ENCODE measurements at regions not wholly inside any gene's neighbourhood (a gene's known extent, or its start where the extent isn't known, plus 50 kb on each side); places are given as distances from the start of the nearest gene placed in this dataset.
"Not testable (repeated sequence)": the region's sequence is repeated elsewhere in the genome, so short reads cannot be mapped to it uniquely, and the experiment has no call there.

DNA sequence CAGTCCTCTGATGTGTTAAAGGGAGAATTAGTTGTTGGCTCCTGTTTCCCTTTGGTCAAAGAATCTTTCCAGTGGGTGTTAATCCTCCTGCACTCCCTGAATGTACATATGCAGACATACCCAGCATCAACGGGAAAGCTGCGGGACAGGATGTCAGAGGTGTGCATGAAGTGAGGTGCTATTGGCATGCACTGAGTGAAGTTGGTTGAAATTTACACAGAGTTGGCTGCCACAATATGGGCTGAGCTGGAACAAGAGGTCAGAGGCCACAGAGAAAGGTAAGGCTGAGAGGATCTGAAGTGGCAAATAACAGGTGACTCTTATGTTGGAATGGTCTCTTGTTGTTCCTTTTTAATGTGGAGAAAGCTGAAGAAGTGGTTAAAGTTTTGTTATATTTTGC, 82.7 kb upstream of the AKIRIN2 start:
- DNase-seq (ENCODE audit: extremely low read depth, low read depth), result no peak

- DNase-seq (ENCODE audit: extremely low read depth, low read depth), result no peak
Observed at GRCh38 chr6:87784051-87784450, 82.0 kb upstream of the AKIRIN2 start.

GRCh38 chr6:87779542-87779941, 77.5 kb upstream of the AKIRIN2 start:
- no peak for DNase-seq (ENCODE audit: extremely low read depth, low read depth)

DNA sequence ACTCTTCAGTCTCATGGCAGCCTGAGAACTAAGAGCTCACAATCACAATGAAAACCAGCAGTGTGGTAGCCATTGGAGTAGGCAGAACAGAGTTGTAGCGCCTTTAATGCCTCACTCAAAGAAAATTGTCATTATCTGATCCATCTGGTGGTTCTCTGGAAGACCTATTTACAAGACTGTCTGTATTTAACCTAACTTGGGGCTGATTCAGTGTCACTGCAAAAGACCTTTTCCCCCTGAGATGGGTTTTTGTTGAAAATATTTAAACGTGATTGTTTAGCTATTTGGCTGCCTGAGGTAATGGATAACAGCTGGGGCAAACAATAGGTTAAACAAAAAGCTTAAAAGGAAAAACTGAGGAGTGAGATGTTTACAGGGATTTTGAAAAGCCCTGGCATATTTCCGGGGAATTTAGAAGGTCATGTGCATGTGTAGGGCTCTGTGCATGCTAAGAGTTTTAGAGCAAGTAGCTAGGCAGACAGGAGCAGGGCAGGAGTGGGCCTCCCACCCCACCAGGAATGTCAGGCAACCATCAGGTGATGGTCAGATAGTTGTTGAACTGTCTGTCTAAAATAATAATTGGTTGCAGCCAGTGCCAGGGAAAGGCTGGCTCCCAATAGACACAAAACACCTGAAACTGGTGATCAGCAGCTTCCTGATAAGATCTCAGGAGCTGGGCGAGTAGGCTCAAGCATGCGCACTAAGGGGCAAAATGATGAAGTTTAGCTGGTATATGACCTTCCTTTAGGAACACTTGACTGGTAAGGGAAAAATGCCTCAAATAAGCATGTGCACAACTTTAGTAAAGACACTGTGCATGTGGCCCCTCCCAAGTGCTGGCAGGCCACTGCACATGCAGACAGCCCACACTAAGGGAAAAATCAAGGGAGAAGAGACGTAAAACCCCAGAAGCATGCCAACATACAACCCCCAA, 70.8 kb upstream of the AKIRIN2 start:
- DNase-seq (ENCODE audit: extremely low read depth, low read depth), result no peak

DNA sequence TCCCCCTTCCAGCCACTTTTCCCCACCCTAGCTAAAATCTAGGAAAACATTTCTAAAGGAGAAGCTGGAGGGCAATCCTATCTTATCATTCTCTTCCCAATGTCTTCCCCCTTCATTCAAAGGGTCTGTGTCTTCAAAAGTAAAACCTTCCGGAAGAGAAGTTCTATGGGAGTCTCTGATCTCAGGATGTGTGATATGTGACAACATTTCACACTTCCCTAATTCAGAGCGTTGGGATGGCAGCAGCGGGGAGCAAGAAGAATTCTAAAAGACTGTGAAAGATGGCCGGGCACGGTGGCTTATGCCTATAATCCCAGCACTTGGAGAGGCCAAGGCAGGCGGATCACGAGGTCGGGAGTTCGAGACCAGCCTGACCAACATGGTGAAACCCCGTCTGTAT, 65.4 kb upstream of the AKIRIN2 start:
- DNase-seq (ENCODE audit: extremely low read depth, low read depth), result no peak

DNA sequence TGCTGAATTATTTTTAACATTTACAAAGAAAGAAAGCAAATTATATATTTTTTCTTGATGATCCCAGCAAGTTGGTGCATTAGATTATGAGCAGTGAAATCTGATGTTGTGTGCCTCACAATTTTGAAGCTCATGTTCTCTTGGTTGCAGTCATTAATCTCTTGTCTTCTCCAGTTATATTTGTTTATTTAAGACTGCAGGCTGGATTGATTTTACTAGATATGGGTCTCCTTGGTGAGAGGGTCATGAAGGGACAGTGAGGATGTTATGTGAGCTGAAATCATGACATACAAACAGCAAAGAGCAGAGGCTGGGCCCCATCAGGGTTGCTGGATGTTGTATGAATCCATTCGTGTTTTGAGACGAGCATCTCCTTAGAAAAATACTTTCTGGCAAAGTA, 64.2 kb upstream of the AKIRIN2 start:
- DNase-seq (ENCODE audit: extremely low read depth, low read depth), result no peak

DNA sequence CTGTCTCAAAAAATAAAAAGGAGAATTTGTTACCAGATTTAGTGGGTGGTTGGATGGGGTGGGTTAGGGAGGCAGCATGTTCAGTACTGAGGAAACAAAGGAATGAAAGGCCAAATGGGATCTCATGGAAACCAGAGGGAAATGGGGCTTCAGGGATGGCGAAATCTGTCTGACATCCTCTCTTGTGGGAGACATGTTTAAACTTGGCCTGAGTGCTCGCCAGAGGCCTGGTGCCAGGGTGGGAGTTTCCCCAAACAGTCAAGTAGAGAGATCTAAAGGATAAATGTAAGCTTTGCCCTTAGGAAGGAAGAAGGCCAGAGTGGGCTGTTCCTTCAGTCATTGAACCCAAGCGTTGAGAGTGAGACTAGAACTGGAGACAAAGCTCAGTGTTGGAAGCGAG, 61.9 kb upstream of the AKIRIN2 start:
- no peak for DNase-seq (ENCODE audit: extremely low read depth, low read depth)

DNA sequence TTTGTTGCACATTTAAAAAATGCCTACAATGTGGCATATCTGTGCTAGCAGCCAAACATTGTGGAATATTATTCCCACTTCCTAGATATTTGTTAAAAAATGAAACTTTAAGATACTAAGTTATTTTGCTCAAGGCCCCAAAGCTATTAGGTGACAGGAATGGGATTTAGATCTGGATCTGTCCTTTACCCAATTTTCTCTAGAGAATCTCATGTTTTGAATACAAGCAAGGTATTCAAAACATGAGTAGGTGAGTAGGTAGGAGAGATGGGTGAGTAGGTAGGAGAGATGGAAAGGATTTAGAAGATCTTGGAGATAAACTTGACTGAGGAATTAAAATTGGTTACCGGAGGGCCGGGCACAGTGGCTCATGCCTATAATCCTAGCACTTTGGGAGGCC, 61.2 kb upstream of the AKIRIN2 start:
- DNase-seq (ENCODE audit: extremely low read depth, low read depth), result no peak

DNA sequence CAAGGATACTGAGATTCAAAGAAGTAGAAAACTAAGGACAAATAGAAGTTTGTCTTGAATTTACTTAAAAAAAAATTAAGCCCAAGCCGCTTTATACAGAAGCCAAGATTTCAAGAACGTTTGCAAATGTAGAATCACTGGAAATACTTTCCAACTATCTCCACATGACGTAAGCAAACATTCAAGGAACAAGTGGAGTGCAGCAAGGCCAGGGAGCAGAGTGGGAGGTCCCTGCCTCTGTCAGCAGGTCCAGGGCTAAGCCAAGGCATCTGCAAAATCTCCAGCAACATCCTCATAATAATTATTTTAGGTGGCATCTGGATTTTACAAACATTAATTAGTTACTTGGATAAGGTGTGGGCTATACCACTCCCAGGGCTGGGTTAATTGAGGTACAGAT, 60.1 kb upstream of the AKIRIN2 start:
- DNase-seq (ENCODE audit: extremely low read depth, low read depth), result no peak

DNA sequence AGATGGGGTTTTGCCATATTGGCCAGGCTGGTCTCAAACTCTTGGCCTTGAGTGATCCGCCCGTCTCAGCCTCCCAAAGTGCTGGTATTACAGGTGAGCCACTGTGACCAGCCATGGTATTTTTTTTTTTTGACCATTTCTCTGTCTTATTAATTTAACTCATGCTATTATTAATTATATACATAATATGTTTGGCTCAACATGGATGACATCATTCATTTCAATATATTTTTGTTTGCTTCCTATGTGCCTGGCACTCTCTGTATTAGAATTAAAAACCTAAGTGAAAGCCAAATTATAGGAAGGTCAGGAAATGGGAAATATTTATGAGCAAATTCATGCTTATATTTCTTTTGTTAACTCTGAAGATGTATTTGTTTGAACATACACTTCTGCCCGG, 55.8 kb upstream of the AKIRIN2 start:
- no peak for DNase-seq (ENCODE audit: extremely low read depth, low read depth)

DNA sequence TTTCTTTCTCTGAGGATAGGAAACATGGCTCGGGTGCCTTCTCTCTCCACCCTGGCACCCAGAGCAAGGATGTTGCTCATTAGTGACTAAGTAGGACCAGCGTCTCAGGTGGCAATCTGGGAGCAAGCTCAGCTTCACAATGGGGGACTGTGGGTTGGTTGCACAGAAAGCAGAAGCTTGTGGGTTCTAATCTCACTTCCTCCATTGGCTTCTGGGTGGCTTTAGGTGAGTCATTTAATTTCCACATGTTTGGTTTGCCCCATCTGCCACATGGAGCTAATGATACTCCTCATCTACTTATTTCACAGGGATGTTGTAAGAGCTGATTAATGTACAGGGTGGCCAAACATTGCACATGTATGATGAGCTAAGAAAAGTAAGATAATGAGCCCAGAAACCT, 54.8 kb upstream of the AKIRIN2 start:
- no peak for DNase-seq (ENCODE audit: extremely low read depth, low read depth)

DNA sequence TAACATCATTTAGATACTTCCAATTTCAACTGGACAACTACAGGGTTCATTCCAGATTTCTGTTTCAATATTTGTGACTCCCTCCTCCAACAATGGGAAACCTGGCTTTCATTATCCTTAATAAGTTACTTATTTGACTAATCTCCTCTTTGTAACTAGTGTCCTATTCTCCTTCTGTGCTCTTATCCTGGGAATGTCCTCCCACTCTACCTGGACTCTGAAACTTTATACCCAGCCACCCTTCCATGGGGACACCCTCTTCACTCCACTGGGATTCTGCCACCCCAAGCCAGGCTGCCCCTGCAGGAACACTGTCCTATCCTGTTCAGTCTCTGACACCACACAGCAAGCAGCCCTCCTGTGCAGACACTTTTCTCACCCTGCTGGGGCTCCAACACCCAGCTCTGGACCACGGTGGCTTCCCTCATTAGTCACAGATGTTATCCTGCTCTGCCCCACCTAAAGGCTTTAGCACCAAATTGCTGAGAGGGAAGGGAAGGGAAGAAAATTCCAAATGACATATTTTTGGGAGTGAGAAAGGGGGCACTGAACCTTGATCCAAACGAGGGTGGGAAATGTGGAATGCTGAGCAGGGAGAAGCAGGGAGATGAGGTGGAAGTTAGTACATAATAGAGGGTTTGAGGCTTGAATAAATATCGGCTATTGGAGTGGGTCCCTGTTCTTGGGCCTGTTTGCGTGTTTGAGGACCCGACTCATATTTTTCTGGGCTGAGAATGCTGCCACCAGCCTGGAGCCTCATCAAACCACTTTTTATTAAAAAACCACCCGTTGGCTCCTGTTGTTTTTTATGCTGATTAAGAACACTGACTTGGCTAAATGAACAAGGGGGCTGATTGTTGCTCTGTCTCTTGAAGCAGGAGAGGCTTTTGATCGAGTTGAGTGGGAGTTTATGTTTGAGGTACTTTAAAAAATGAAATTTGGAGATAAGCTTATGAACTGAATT, 54.0 kb upstream of the AKIRIN2 start:
- DNase-seq (ENCODE audit: extremely low read depth, low read depth), result no peak

DNA sequence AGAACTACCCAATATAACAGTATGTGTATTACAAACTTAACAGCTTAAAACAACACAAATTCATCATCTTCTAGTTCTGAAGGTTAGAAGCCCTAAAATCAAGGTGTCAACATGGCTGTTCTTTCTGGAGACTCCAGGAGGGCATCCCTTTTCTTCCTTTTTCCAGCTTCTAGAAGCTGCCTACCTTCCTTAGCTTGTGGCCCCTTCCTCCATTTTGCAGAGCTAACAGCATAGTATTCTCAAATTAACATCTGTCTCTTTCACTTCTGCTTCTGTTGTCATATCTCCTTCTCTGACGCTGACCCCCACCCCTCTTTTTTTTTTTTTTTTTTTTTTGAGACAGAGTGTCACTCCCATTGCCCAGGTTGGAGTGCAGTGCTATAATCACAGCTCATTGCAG, 52.8 kb upstream of the AKIRIN2 start:
- DNase-seq (ENCODE audit: extremely low read depth, low read depth), result no peak

GRCh38 chr6:87753131-87753685, 51.2 kb upstream of the AKIRIN2 start:
- DNase-seq (ENCODE audit: extremely low read depth, low read depth), result no peak

- DNase-seq (ENCODE audit: extremely low read depth, low read depth), result not testable (repeated sequence)
Observed at GRCh38 chr6:87752503-87752902, 50.5 kb upstream of the AKIRIN2 start.

Small RNA genes lying in the stretch of these regions (small RNA-seq; reads per million reads assigned to genes)
- 0 reads per million in 2 experiments for gene RF00019
- gene RN7SL183P, result 0 to 0.06 reads per million in 2 experiments

Data from NCI-H460 (cell line).